ENCODE measurements at regions not wholly inside any gene's neighbourhood (a gene's known extent, or its start where the extent isn't known, plus 50 kb on each side); places are given as distances from the start of the nearest gene placed in this dataset.

DNA sequence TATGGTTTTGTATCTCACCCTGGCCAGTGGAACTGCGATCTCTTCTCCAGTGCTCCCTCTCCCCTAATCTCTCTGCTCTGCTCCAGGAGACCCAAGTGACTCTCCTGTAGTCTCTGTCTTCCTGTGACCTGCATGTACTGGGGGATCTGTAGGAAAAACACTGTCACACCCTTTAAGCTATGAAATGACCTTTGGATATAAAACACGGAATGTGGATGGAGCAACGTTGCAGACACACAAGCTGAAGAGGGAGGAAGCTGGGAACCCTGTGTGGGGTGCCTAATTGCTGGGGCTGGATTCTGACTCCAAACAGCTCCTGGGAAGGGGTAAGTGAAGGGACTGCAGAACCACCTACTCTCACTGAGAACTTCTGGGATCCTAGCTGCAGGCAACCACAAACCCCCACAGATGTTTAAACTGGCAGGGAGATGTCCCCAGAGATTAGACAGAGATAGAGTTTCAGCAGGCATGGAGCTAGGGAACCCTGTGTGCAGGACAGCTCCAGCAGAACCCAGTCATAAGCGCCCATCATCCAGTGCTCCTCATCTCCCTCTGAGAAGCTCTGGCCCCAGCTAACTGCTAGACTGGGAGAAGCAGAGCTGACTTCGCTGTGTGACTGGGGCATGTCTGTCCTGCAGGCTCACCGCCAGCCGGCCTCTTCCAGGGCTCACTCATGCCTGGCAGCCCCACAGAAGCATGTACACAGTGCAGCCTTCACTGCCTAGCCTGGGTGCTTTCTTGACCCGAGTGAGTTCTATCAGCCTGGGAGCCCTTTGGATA lies 482.7 kb upstream of the SETBP1 start:
- Histone ChIP-seq H3K27me3 (ENCODE audit: control insufficient read depth, insufficient read depth, low read length) (no peaks in the 10 kb centered on the region), H3K9me3 (ENCODE audit: control insufficient read depth, insufficient read depth, low read length) (no peaks in the 10 kb centered on the region), H3K4me3 (ENCODE audit: low read depth, low read length) (no peak overlapping the region), H3K27ac (ENCODE audit: low read depth, low read length) (no peak overlapping the region), H3K9ac (ENCODE audit: low read depth, low read length) (no peak overlapping the region), H3K4me1 (ENCODE audit: control insufficient read depth, insufficient read depth, low read length) (no peaks in the 10 kb centered on the region), H3K36me3 (ENCODE audit: control insufficient read depth, insufficient read depth, low read length) (no peaks in the 10 kb centered on the region)

DNA sequence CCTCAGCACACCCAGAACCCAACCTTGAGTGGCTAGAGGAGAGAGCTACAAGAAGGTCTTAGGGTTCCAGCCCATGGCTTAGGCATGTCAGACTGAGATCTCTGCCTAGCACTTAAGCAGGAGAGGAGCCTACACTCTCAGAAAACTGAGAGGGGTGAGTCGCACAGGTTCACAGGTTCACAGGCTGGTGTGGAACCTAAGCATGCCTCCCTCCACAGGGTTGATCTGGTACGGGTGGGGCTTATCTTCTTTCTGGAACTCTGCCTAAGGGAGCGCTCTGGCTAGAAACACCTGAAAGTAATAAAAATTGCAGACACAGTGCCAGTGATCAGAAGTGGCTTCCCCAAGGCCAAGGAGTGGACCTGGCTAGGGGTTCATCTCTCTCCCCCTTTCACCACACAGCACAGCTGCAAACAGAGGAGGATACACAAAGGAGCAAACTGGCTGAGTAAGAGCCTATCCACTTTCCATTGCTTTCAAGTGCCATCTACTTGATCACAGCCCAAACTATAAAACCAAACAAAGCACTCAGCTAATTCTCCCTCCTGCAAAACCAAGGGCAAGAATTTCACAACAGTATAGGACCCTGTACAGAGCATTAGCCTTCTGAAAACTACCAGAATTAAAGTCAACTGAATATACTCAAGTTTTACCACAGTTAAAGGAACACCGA lies 481.9 kb upstream of the SETBP1 start:
- Histone ChIP-seq H3K4me3 (ENCODE audit: low read depth, low read length) (no peak overlapping the region), H3K36me3 (ENCODE audit: control insufficient read depth, insufficient read depth, low read length) (no peaks in the 10 kb centered on the region), H3K27me3 (ENCODE audit: control insufficient read depth, insufficient read depth, low read length) (no peaks in the 10 kb centered on the region), H3K9ac (ENCODE audit: low read depth, low read length) (no peak overlapping the region), H3K27ac (ENCODE audit: low read depth, low read length) (no peak overlapping the region), H3K9me3 (ENCODE audit: control insufficient read depth, insufficient read depth, low read length) (no peaks in the 10 kb centered on the region), H3K4me1 (ENCODE audit: control insufficient read depth, insufficient read depth, low read length) (no peaks in the 10 kb centered on the region)

DNA sequence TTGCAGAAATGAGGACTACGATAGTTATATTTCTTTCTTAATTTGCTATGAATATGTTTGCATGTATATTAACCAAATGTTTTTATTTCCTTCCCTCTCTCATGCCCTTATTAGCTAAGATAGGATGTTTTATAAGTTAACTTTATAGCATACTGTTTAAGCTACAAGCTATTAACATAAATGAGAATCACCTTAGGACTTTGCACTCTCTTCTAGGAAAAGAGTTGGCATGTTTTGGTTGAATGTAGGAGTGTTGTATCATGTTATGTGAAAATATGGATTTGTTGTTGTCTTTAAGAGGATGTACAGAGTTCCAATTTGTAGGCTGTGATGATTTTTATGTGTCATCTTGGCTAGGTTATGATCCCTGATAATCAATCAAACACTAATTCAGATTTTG lies 467.4 kb upstream of the SETBP1 start:
- Histone ChIP-seq H3K27ac (ENCODE audit: low read depth, low read length) (no peak overlapping the region), H3K9ac (ENCODE audit: low read depth, low read length) (no peak overlapping the region), H3K4me3 (ENCODE audit: low read depth, low read length) (no peak overlapping the region), H3K36me3 (ENCODE audit: control insufficient read depth, insufficient read depth, low read length) (no peaks in the 10 kb centered on the region), H3K27me3 (ENCODE audit: control insufficient read depth, insufficient read depth, low read length) (no peaks in the 10 kb centered on the region), H3K9me3 (ENCODE audit: control insufficient read depth, insufficient read depth, low read length) (no peaks in the 10 kb centered on the region), H3K4me1 (ENCODE audit: control insufficient read depth, insufficient read depth, low read length) (no peaks in the 10 kb centered on the region)

DNA sequence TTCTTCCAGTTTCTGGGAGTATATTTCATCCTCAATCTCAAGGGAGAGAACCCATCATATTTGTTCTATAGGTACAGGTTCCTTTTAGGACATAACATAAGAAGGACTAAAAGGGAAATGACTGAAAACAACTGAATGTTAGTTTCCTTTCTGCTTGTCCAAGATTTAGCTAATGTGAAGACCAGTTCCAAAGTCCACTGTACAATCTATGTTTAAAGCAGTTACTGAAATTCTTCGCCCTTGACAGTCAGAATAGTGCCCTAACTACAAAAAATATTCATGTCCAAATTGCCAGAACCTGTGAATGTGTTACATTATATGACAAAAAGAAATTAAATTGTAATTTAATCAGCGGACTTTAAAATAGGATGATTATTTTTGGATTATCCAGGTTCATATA lies 466.3 kb upstream of the SETBP1 start:
- Histone ChIP-seq H3K36me3 (ENCODE audit: control insufficient read depth, insufficient read depth, low read length) (no peaks in the 10 kb centered on the region), H3K9me3 (ENCODE audit: control insufficient read depth, insufficient read depth, low read length) (no peaks in the 10 kb centered on the region), H3K4me3 (ENCODE audit: low read depth, low read length) (no peak overlapping the region), H3K27ac (ENCODE audit: low read depth, low read length) (no peak overlapping the region), H3K4me1 (ENCODE audit: control insufficient read depth, insufficient read depth, low read length) (no peaks in the 10 kb centered on the region), H3K27me3 (ENCODE audit: control insufficient read depth, insufficient read depth, low read length) (no peaks in the 10 kb centered on the region), H3K9ac (ENCODE audit: low read depth, low read length) (no peak overlapping the region)

DNA sequence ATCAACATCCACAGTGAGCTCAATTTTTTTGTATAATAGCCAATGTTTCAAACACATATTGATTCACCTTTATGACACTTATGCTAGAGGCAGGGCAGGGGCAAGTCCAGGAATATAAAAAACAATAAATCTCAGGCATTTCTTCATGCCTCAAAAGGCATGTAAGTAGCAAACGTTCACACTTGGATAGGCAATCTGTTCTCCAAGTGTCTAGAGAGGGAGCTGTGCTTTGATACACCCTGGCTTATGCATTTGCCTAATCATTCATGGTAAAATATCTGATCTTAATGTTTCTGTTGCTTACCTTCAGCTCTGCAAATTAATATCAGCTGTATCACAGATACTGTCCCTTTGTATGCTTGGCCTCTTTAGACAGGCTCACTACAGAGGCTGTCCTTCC lies 464.5 kb upstream of the SETBP1 start:
- H3K4me1 ChIP-seq (ENCODE audit: control insufficient read depth, insufficient read depth, low read length): no peaks in the 10 kb centered on the region
- H3K4me3 ChIP-seq (ENCODE audit: low read depth, low read length): no peak overlapping the region
- H3K9ac ChIP-seq (ENCODE audit: low read depth, low read length): no peak overlapping the region
- no peaks in the 10 kb centered on the region for H3K27me3 ChIP-seq (ENCODE audit: control insufficient read depth, insufficient read depth, low read length)
- no peaks in the 10 kb centered on the region for H3K36me3 ChIP-seq (ENCODE audit: control insufficient read depth, insufficient read depth, low read length)
- H3K9me3 ChIP-seq (ENCODE audit: control insufficient read depth, insufficient read depth, low read length): no peaks in the 10 kb centered on the region
- no peak overlapping the region for H3K27ac ChIP-seq (ENCODE audit: low read depth, low read length)

DNA sequence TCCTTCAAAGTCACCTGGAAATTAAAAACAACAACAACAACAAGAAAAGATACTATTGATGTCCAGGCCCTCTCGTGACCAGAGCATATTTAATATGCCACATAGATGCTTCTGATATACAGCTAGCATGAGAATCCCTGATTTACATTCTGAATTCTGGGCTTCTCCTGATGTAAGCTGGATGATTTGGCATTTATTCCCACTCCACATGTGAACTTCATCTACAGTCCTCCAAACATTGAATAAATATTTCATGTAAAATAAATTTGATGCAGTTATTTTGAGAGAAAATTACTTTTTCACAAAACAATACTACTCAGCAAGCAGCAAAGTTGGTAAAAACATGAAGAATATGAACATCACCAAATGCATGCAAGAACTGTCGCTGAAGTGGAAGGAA lies 453.2 kb upstream of the SETBP1 start:
- no peaks in the 10 kb centered on the region for H3K36me3 ChIP-seq (ENCODE audit: control insufficient read depth, insufficient read depth, low read length)
- H3K27ac ChIP-seq (ENCODE audit: low read depth, low read length): no peak overlapping the region
- H3K27me3 ChIP-seq (ENCODE audit: control insufficient read depth, insufficient read depth, low read length): no peaks in the 10 kb centered on the region

DNA sequence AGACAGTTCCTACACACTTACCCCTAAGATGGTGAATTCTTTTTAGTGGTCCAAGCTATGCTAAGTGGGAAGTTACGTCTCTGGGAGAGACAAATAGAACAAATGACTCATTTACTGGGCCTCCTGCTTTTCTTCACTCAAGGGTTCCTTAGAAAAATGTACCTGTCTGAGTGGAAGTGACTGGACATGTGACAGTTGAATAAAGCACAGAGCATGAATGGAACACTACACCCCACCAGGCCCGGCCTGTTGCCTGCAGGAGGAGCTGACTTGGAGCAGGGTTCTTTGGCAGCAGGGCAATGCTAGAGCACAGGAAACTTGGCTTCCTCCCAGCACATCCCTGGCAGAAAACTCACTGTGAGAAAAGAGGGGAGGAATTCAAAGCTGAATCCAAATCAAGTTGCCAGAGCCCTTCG lies 451.0 kb upstream of the SETBP1 start:
- H3K4me3 ChIP-seq (ENCODE audit: low read depth, low read length): no peak overlapping the region
- no peak overlapping the region for H3K27ac ChIP-seq (ENCODE audit: low read depth, low read length)
- no peak overlapping the region for H3K9ac ChIP-seq (ENCODE audit: low read depth, low read length)
- no peaks in the 10 kb centered on the region for H3K9me3 ChIP-seq (ENCODE audit: control insufficient read depth, insufficient read depth, low read length)
- H3K36me3 ChIP-seq (ENCODE audit: control insufficient read depth, insufficient read depth, low read length): no peaks in the 10 kb centered on the region
- peaks cover 8% of the 10 kb centered on the region for H3K4me1 ChIP-seq (ENCODE audit: control insufficient read depth, insufficient read depth, low read length)
- H3K27me3 ChIP-seq (ENCODE audit: control insufficient read depth, insufficient read depth, low read length): no peaks in the 10 kb centered on the region

More for the DNA sequence above, 453.2 kb upstream of the SETBP1 start:
- Histone ChIP-seq H3K9ac (ENCODE audit: low read depth, low read length) (no peak overlapping the region), H3K9me3 (ENCODE audit: control insufficient read depth, insufficient read depth, low read length) (no peaks in the 10 kb centered on the region), H3K4me3 (ENCODE audit: low read depth, low read length) (no peak overlapping the region), H3K4me1 (ENCODE audit: control insufficient read depth, insufficient read depth, low read length) (peaks cover 5% of the 10 kb centered on the region)

DNA sequence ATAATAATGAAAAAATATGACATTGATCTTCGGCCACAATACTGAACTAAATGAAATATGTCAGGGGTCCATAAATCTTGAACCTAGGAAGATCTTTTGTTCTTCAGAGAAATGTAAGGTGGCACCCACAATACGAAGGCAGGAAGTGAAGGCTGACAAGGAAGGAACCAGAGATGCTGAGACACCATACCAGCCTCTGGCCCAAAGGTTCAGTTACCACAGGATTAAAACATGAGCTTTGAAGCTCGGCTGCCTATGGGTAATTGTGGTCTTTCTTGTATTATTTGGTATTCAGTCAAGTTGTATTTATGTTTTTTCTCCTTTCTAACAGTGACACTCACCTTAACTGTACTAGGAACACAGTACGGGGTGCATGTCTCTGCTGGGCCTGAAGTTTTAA lies 448.8 kb upstream of the SETBP1 start:
- no peak overlapping the region for H3K27ac ChIP-seq (ENCODE audit: low read depth, low read length)
- H3K27me3 ChIP-seq (ENCODE audit: control insufficient read depth, insufficient read depth, low read length): no peaks in the 10 kb centered on the region

DNA sequence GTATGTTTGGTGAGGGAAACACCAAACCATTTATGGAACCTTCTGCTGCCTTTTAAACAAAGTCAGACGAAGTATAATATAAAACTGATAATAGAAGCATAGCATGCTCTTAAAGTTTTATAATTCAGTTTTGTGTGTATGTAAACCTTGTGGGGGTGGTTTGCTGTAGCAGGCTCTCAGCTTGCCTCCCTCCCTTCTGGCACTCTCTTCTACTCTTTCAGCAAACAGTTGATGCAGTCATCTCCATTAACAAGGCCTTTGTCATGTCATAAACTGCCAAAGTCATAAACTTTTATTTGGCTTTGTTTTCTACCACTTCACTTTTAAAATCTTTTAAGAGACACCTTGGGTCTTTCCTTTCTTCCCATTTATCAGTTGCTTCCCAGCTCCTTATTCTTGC lies 448.2 kb upstream of the SETBP1 start:
- Histone ChIP-seq H3K4me1 (ENCODE audit: control insufficient read depth, insufficient read depth, low read length) (peaks cover 8% of the 10 kb centered on the region), H3K9me3 (ENCODE audit: control insufficient read depth, insufficient read depth, low read length) (no peaks in the 10 kb centered on the region), H3K36me3 (ENCODE audit: control insufficient read depth, insufficient read depth, low read length) (no peaks in the 10 kb centered on the region), H3K27ac (ENCODE audit: low read depth, low read length) (no peak overlapping the region), H3K27me3 (ENCODE audit: control insufficient read depth, insufficient read depth, low read length) (no peaks in the 10 kb centered on the region), H3K9ac (ENCODE audit: low read depth, low read length) (no peak overlapping the region), H3K4me3 (ENCODE audit: low read depth, low read length) (no peak overlapping the region)

More for the DNA sequence above, 448.8 kb upstream of the SETBP1 start:
- H3K36me3 ChIP-seq (ENCODE audit: control insufficient read depth, insufficient read depth, low read length): no peaks in the 10 kb centered on the region
- no peaks in the 10 kb centered on the region for H3K9me3 ChIP-seq (ENCODE audit: control insufficient read depth, insufficient read depth, low read length)
- no peak overlapping the region for H3K4me3 ChIP-seq (ENCODE audit: low read depth, low read length)
- H3K9ac ChIP-seq (ENCODE audit: low read depth, low read length): no peak overlapping the region
- peaks cover 8% of the 10 kb centered on the region for H3K4me1 ChIP-seq (ENCODE audit: control insufficient read depth, insufficient read depth, low read length)

DNA sequence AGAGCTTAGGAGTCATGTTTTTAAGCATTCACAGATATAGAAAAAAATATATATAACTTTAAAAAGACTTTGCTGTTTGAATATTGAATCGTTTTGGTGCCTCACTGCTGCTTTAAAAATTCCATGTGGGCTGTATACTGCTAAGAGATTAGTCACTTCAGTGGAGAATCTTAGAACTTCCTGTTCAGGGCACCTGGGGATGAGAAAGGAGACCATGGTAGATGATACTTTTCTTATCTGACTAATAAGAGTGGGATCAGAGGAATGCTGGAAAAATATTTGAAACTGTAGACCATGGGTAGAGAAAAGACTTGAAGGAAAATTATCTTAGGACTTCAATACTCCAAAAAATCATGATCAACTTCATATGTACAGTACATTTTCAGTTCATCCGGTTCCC lies 442.2 kb upstream of the SETBP1 start:
- H3K4me1 ChIP-seq (ENCODE audit: control insufficient read depth, insufficient read depth, low read length): no peaks in the 10 kb centered on the region
- H3K36me3 ChIP-seq (ENCODE audit: control insufficient read depth, insufficient read depth, low read length): no peaks in the 10 kb centered on the region
- no peak overlapping the region for H3K9ac ChIP-seq (ENCODE audit: low read depth, low read length)
- H3K4me3 ChIP-seq (ENCODE audit: low read depth, low read length): no peak overlapping the region
- no peaks in the 10 kb centered on the region for H3K9me3 ChIP-seq (ENCODE audit: control insufficient read depth, insufficient read depth, low read length)
- no peaks in the 10 kb centered on the region for H3K27me3 ChIP-seq (ENCODE audit: control insufficient read depth, insufficient read depth, low read length)
- H3K27ac ChIP-seq (ENCODE audit: low read depth, low read length): no peak overlapping the region

DNA sequence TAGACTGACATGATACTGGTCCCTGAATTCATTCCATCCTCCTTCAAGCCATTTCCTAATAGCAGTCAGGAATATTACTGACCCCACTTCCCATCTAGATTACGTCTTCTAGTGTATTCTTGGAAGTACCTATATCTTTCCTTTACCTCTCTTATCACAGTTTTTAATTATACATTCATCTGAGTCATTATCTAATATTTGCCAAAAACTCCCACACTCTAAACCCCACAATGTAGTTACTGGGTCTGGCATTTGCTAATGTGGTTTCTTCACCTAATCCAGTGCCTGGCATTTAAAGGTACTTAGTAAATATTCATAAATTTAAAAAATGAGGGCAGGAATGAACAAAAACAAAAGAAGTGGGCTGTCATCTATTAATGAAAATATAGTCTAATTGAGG lies 441.8 kb upstream of the SETBP1 start:
- H3K36me3 ChIP-seq (ENCODE audit: control insufficient read depth, insufficient read depth, low read length): no peaks in the 10 kb centered on the region
- H3K4me1 ChIP-seq (ENCODE audit: control insufficient read depth, insufficient read depth, low read length): no peaks in the 10 kb centered on the region
- no peak overlapping the region for H3K9ac ChIP-seq (ENCODE audit: low read depth, low read length)
- no peaks in the 10 kb centered on the region for H3K27me3 ChIP-seq (ENCODE audit: control insufficient read depth, insufficient read depth, low read length)
- no peaks in the 10 kb centered on the region for H3K9me3 ChIP-seq (ENCODE audit: control insufficient read depth, insufficient read depth, low read length)
- no peak overlapping the region for H3K4me3 ChIP-seq (ENCODE audit: low read depth, low read length)
- H3K27ac ChIP-seq (ENCODE audit: low read depth, low read length): no peak overlapping the region

Measured in HUES48 (cell line).